B cell (primary cell): ENCODE measurements at regions not wholly inside any gene's neighbourhood (a gene's known extent, or its start where the extent isn't known, plus 50 kb on each side); places are given as distances from the start of the nearest gene placed in this dataset.

Experiments
- ATAC-seq: fragments of 200-7000 bp; cut with Tn5 transposase; one replicate; pipeline ENCODE4 v1.10.0; 2021; ENCODE audit warnings: low read depth, mild to moderate bottlenecking, moderate number of reproducible peaks, moderate library complexity
- CTCF ChIA-PET: fragments of 350-600 bp; sonication (Branson Sonifier 250); formaldehyde crosslinking; loops from one replicate; lab custom pipeline; 2021; ENCODE audit warnings: antibody characterized with exemption, inconsistent platforms; lab: Charles Lee
- POLR2A ChIA-PET: fragments of 350-600 bp; sonication (Branson Sonifier 250); formaldehyde crosslinking; loops from one replicate; lab custom pipeline; 2021; ENCODE audit warnings: antibody characterized with exemption; lab: Charles Lee
- DNase-seq: peaks from one replicate; pipeline ENCODE4 v3.0.0; 2013
- H2AFZ ChIP-seq: 2 replicates; pipeline ENCODE4 v1.6.1; 2012; ENCODE audit warnings: mild to moderate bottlenecking, low read depth, low read length; ENCODE audit not compliant: insufficient read depth, poor library complexity, severe bottlenecking
- H3K27ac ChIP-seq, 2 donors: 1 replicate in 1 of 2; 2 replicates in 1 of 2; pipeline ENCODE4 v1.5.1; 2012 to 2013; ENCODE audit warnings: low read length in 2 of 2, mild to moderate bottlenecking in 2 of 2, moderate library complexity in 1 of 2
- H3K27me3 ChIP-seq, 4 experiments: fragments of 200-600 bp in 1 of 4; sonication (generic) in 1 of 4; replicated peaks in 1 of 4; 1 replicate in 2 of 4; 2 replicates in 2 of 4; pipeline versions ENCODE4 v1.6.1 to v1.7.0; 2013 to 2016; ENCODE audit warnings: low read length in 3 of 4, mild to moderate bottlenecking in 2 of 4, mixed read lengths in 1 of 4, moderate library complexity in 1 of 4; ENCODE audit not compliant: insufficient read depth in 4 of 4, control insufficient read depth in 3 of 4; ENCODE audit errors: control extremely low read depth in 1 of 4
- H3K36me3 ChIP-seq, 2 experiments: replicated peaks in 1 of 2; 1 replicate in 1 of 2; 2 replicates in 1 of 2; pipeline versions ENCODE4 v1.6.1 to v1.7.1; 2013; ENCODE audit warnings: low read length in 1 of 2; ENCODE audit not compliant: insufficient read depth in 2 of 2, control insufficient read depth in 1 of 2; ENCODE audit errors: control extremely low read depth in 1 of 2, extremely low read depth in 1 of 2
- H3K4me1 ChIP-seq, 2 donors: fragments of 200-600 bp in 1 of 2; sonication (generic) in 1 of 2; 1 replicate in 1 of 2; 2 replicates in 1 of 2; pipeline versions ENCODE4 v1.5.1 to v1.6.1; 2013 to 2017; ENCODE audit warnings: low read length in 2 of 2; ENCODE audit not compliant: control insufficient read depth in 2 of 2, insufficient read depth in 2 of 2
- H3K4me2 ChIP-seq: replicated peaks from 2 replicates; pipeline ENCODE3; 2012; ENCODE audit warnings: mild to moderate bottlenecking, low read depth, low read length; ENCODE audit not compliant: poor library complexity, severe bottlenecking
- H3K4me3 ChIP-seq, 5 experiments: fragments of 200-600 bp in 1 of 5; sonication (generic) in 1 of 5; 1 replicate in 3 of 5; 2 replicates in 2 of 5; pipeline versions ENCODE4 v1.5.1 to v1.7.0; 2011 to 2016; ENCODE audit warnings: low read length in 4 of 5, mild to moderate bottlenecking in 4 of 5, low read depth in 2 of 5, control low read depth in 1 of 5, moderate library complexity in 1 of 5; ENCODE audit not compliant: insufficient read depth in 1 of 5; ENCODE audit errors: control extremely low read depth in 1 of 5, extremely low read depth in 1 of 5
- H3K79me2 ChIP-seq: fragments of 200-600 bp; sonication (generic); one replicate; pipeline ENCODE4 v1.6.0; 2016; ENCODE audit warnings: low read length; ENCODE audit not compliant: control insufficient read depth, insufficient read depth
- H3K9ac ChIP-seq: fragments of 200-600 bp; sonication (generic); 2 replicates; pipeline ENCODE4 v1.6.1; 2017; ENCODE audit warnings: mild to moderate bottlenecking, low read length, moderate library complexity
- H3K9me3 ChIP-seq, 3 donors: one replicate each; pipeline versions ENCODE4 v1.6.1 to v1.7.1; 2013; ENCODE audit warnings: low read length in 2 of 3; ENCODE audit not compliant: control insufficient read depth in 2 of 3, insufficient read depth in 1 of 3; ENCODE audit errors: control extremely low read depth in 1 of 3
- H4K20me1 ChIP-seq: 2 replicates; pipeline ENCODE4 v1.6.0; 2012; ENCODE audit warnings: mild to moderate bottlenecking, low read length; ENCODE audit not compliant: insufficient read depth, control insufficient read depth, poor library complexity, severe bottlenecking
- H3K27ac Mint-ChIP-seq: one replicate; pipeline ENCODE4 v1.8.0; 2021; ENCODE audit warnings: mixed read lengths
- H3K27me3 Mint-ChIP-seq: one replicate; pipeline ENCODE4 v1.8.0; 2021; ENCODE audit warnings: mixed read lengths
- H3K4me1 Mint-ChIP-seq: one replicate; pipeline ENCODE4 v1.8.0; 2021; ENCODE audit warnings: mixed read lengths
- H3K4me3 Mint-ChIP-seq: one replicate; pipeline ENCODE4 v1.8.0; 2021; ENCODE audit warnings: mixed read lengths
- H3K9me3 Mint-ChIP-seq: one replicate; pipeline ENCODE4 v1.8.0; 2022; ENCODE audit warnings: mixed read lengths; ENCODE audit not compliant: insufficient read depth
- EZH2 ChIP-seq: IDR thresholded peaks from 2 replicates; pipeline ENCODE4 v1.6.1; 2012; ENCODE audit warnings: borderline replicate concordance, low read depth, mild to moderate bottlenecking, moderate library complexity, low read length; ENCODE audit not compliant: insufficient read depth, poor library complexity, severe bottlenecking
- WGBS: methylation state at CpG from one replicate; pipeline ENCODE4 v1.1.5; 2013; ENCODE audit warnings: missing lambda C conversion rate; ENCODE audit not compliant: insufficient coverage; 5-methylcytosine and 5-hydroxymethylcytosine counted together
- intact Hi-C: fragments of 100-400 bp; cut with micrococcal nuclease; formaldehyde crosslinking; loops from one replicate; pipeline ENCODE4 v1.10.0; 2022
- TF ChIP-seq, protein P1 (sequence below): fragments of 200-600 bp; IDR thresholded peaks from one replicate; pipeline ENCODE4 v1.8.0; 2022; ENCODE audit warnings: antibody characterized with exemption, mild to moderate bottlenecking

DNA sequence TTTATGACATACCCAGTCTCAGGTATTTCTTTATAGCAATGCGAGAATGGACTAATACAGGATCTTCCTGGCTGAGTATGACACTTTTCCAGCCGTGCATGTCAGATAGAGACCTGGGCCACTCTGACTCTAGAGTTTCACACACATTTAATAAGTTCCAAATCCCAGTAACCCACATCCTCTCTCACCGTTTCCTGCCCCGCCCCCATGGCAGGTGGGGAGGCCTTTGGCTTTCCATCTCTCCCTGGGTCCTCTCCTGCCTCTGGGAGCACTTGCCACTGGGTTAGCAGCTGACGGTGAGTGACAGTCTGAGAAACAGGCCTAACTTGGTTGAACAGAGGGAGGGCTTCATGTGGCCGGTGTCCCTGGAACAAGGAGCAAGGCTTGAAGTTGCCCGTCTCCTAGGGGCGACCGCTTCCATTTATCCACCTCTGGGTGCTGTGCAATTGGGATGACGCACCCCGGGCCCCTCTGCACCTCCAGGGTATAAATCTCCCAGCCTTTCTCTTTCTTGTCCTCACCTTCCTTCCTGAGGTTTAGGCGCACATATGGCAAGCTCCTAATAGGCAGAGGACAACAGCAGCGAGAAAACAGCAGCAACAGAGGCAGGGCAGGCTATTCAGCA is 152.7 kb upstream of the HDAC4 start:
- DNase-seq, result no peak

DNA sequence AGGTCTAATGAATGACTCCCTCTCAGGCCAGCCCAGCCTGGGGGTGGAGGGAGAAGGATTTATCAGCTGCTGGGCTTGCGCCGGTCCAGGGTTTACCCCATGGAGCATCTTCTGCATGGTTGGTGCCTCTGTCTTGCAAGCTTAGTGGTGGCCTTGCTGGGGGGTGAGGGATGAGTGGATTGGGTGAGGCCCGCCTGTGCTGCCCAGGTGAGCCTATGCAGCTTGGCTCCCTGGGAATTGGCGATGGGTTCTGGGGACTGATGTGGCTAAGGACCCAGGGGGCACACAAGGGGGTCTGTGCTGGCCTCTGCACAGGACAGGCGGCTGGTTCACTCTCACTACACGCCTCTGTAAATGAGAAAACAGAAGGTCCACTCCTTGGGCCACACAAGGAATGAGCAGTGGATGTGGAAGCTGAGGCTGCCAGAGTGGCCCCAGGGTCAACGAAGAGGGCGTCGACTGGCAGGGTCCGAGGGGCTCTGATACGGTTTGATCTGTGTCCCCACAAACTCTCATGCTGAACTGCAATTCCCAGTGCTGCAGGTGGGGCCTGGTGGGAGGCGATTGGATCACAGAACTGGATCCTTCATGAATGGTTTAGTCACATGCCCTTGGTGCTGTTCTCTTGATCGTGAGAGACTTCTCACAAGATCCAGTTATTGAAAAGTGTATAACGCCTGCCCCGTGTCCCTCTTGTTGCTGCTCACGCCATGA is 151.6 kb upstream of the HDAC4 start:
- WGBS, result 89% methylated on average over 16 of the region's 16 CpGs
- Mint-ChIP-seq H3K4me1 (no peaks in the 10 kb centered on the region), H3K27ac (no peak overlapping the region), H3K27me3 (peaks cover 16% of the 10 kb centered on the region), H3K4me3 (no peak overlapping the region), H3K9me3 (no peaks in the 10 kb centered on the region)
- ChIA-PET CTCF (no interaction called here), POLR2A (no interaction called here)
- H3K27me3 ChIP-seq, result peaks cover 0 to 4% (median 0%) of the 10 kb centered on the region in 4 experiments
- H3K9me3 ChIP-seq, result no peaks in the 10 kb centered on the region
- H3K27ac ChIP-seq, result no peak overlapping the region
- no peak for DNase-seq
- no peak for TF ChIP-seq EZH2
- TF ChIP-seq, protein P1, sequence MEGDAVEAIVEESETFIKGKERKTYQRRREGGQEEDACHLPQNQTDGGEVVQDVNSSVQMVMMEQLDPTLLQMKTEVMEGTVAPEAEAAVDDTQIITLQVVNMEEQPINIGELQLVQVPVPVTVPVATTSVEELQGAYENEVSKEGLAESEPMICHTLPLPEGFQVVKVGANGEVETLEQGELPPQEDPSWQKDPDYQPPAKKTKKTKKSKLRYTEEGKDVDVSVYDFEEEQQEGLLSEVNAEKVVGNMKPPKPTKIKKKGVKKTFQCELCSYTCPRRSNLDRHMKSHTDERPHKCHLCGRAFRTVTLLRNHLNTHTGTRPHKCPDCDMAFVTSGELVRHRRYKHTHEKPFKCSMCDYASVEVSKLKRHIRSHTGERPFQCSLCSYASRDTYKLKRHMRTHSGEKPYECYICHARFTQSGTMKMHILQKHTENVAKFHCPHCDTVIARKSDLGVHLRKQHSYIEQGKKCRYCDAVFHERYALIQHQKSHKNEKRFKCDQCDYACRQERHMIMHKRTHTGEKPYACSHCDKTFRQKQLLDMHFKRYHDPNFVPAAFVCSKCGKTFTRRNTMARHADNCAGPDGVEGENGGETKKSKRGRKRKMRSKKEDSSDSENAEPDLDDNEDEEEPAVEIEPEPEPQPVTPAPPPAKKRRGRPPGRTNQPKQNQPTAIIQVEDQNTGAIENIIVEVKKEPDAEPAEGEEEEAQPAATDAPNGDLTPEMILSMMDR, result no peak
- ATAC-seq, result no peak
- H3K4me1 ChIP-seq, result no peaks in the 10 kb centered on the region
- H3K79me2 ChIP-seq, result no peaks in the 10 kb centered on the region
- no peak overlapping the region for H2AFZ ChIP-seq
- no peak overlapping the region for H3K4me3 ChIP-seq
- H3K4me2 ChIP-seq, result no peak overlapping the region
- intact Hi-C loops, result no loop called here
- no peaks in the 10 kb centered on the region for H4K20me1 ChIP-seq
- no peaks in the 10 kb centered on the region for H3K36me3 ChIP-seq
- H3K9ac ChIP-seq, result no peak overlapping the region

More for the DNA sequence above, 152.7 kb upstream of the HDAC4 start:
- TF ChIP-seq, protein P1, result no peak
- TF ChIP-seq EZH2, result no peak
- Histone ChIP-seq H3K4me3 (no peak overlapping the region), H3K36me3 (no peaks in the 10 kb centered on the region), H4K20me1 (no peaks in the 10 kb centered on the region), H3K27ac (no peak overlapping the region), H2AFZ (no peak overlapping the region), H3K4me2 (no peak overlapping the region), H3K9ac (no peak overlapping the region), H3K9me3 (no peaks in the 10 kb centered on the region), H3K79me2 (no peaks in the 10 kb centered on the region), H3K27me3 (peaks cover 0 to 4% (median 0%) of the 10 kb centered on the region in 4 experiments), H3K4me1 (no peaks in the 10 kb centered on the region)
- H3K27me3 Mint-ChIP-seq, result peaks cover 14% of the 10 kb centered on the region
- ChIA-PET POLR2A (no interaction called here), CTCF (no interaction called here)
- WGBS, result 72% methylated on average over 11 of the region's 13 CpGs
- ATAC-seq, result no peak
- H3K9me3 Mint-ChIP-seq, result no peaks in the 10 kb centered on the region
- H3K4me1 Mint-ChIP-seq, result no peaks in the 10 kb centered on the region
- no peak overlapping the region for H3K4me3 Mint-ChIP-seq
- H3K27ac Mint-ChIP-seq, result no peak overlapping the region
- intact Hi-C loops, result no loop called here
